Raji (cell line): ENCODE measurements at regions not wholly inside any gene's neighbourhood (a gene's known extent, or its start where the extent isn't known, plus 50 kb on each side); places are given as distances from the start of the nearest gene placed in this dataset.

Experiments
- POLR2A ChIP-seq: IDR thresholded peaks from 2 replicates; pipeline ENCODE4 v1.6.1; 2011; ENCODE audit warnings: low read depth, low read length, control low read depth; ENCODE audit not compliant: insufficient read depth

DNA sequence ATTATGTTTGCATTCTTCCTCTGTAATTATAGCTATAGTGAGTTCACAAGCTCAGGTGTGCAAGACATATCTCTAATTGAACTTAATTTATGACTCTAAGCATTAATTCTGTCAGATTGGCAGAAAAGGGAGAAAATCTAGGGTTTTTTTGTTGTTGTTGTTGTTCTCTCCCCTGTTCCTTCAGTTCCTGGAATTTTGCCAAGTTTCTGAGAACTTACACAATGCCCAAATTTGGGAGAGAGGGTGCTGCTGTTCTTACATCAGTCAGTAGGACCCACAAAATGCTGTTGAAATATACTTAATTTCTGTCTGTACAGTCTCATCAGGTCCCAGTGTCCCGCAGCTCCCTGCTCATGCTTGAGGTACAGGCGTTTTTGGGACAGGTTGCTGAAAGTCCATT lies 221.8 kb upstream of the RBMS1 start:
- TF ChIP-seq POLR2A = no peak

DNA sequence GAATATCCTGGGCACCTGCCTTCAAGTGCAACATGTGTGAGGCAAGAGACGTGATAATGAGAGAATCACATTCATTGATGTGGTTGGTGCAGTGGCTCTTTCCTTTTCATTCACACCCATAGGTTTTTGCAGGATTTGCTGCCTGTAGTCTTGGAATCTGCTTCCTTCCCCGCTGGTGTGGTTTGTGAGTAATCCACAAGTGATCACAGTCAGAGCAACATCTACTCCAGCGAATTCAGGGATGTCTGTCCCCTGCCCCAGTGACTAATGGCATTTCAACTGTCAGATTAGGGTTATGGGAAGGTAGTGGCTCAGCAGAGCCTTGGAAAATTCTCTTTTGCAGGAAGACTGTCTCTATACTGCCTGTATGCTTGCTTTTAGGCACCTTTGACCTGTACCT lies 225.5 kb upstream of the RBMS1 start:
- no peak for TF ChIP-seq POLR2A

- no peak for TF ChIP-seq POLR2A
These were observed 226.5 kb upstream of the RBMS1 start for GRCh38 chr2:160720098-160720497.

- TF ChIP-seq POLR2A = no peak
These were observed 227.8 kb upstream of the RBMS1 start for GRCh38 chr2:160721089-160722040.

DNA sequence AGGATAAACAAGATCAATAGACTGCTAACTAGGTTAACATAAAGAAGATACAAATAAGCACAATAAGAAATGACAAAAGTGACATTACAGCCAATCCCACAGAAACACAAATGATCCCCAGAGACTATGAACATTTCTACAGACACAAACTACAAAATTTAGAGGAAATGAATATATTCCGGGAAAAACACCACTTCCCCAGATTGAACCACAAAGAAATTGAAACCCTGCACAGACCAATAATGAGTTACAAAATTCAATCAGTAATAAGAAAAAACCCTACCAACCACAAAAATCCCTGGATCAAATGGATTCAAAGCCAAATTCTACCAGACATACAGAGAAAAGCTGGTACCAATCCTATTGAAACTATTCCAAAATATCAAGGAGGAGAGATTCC lies 232.4 kb upstream of the RBMS1 start:
- TF ChIP-seq POLR2A = no peak

GRCh38 chr2:160730296-160730995 lies 236.8 kb upstream of the RBMS1 start:
- no peak for TF ChIP-seq POLR2A

- TF ChIP-seq POLR2A = no peak
These were observed 237.8 kb upstream of the RBMS1 start for GRCh38 chr2:160731415-160731814.

DNA sequence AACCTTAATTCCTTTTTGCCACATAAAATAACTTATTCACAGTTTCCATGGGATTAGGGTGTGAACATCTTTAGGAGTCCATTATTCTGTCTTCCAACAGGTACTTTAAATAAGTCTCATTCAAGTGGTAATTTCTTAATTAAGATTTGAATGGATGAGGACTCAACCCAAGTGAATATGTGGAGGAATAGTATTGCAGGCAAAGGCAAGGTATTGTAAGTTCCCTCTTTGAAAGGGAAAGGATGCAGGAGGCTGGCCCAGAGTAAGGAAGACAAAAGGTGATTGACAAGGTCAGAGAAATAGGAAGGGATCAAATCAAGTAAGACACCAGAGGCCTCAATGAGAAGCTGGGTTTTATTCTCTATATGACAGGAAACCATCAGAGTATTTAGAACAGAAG lies 238.2 kb upstream of the RBMS1 start:
- no peak for TF ChIP-seq POLR2A

GRCh38 chr2:160735696-160736095 lies 242.1 kb upstream of the RBMS1 start:
- no peak for TF ChIP-seq POLR2A

DNA sequence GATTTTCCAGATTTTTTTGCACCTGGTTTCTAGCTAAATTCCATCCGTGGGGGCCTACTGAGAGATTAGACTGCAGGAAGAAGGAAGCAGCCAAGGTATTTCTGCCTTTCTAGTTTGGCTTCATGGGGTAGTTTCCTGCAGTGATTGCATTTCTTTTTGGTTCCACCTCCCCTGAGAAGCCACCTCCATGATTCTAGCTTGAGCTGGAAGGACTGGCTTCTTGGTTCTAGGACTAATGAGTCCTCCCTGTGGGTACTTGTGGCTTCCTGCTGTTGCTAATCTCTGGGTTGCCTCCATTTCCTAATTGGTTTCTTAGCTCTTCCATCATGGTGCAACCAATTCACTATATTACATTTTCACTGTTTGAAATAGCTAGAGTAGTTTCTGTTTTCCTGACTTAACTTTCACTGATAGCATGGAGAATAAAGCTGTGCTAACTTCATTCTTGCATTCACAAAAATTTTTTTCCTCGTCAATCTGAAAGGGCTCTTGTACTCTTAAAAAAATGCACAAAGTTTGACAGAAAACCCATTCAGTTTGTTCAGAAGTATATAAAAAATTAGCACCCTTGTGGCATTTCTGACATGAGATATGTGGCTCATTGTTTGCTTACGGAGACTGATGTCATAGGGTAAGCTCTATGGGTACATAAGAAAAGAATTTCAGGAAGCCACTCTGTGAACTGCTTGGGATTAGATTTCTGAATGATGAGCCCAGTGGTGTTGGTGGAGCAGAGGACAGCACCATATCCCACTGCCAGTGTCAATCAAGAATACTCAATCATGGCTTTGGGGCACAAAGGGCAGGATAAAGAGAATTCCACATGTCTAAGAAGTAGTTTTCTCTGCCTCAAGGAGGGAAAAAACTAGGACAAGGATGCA lies 242.8 kb upstream of the RBMS1 start:
- TF ChIP-seq POLR2A = no peak

DNA sequence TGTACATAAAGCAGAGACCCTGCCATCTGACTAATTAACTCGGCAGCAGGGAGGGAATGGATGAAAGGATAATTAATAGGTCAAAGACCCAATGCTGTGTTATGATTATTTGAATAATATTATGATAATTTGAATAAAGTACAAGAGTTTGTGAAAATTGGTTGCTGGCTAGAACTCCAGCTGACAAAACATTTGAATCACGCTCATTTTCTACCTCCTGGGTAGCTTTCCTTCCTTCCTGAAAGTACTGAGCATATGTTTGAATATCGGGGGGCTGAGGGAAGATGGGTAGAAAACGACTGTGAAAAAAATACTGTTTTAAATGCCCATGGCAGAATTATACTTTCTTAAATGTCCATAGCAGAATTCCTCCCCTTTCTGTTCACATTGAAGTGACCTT lies 243.6 kb upstream of the RBMS1 start:
- no peak for TF ChIP-seq POLR2A

GRCh38 chr2:160741271-160741670 lies 247.7 kb upstream of the RBMS1 start:
- no peak for TF ChIP-seq POLR2A

DNA sequence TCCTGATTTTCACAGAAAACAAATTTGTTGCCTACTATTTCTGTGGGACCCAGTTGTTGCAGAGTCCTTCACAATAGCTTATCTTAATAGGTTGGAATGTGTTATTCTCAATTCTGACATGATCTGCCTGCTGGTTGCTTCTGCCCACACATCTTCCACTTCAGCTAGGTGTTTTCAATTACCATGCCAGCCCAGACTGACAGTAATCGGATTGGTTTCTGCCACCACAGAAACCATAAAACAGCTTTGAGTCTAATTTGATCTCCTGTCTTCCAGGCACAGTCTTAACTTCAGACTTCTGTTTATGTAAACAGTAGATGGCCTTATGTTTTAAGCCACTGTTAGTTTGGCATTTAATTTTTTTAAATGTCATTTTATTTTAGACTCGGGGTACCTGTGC lies 248.2 kb upstream of the RBMS1 start:
- TF ChIP-seq POLR2A = no peak

DNA sequence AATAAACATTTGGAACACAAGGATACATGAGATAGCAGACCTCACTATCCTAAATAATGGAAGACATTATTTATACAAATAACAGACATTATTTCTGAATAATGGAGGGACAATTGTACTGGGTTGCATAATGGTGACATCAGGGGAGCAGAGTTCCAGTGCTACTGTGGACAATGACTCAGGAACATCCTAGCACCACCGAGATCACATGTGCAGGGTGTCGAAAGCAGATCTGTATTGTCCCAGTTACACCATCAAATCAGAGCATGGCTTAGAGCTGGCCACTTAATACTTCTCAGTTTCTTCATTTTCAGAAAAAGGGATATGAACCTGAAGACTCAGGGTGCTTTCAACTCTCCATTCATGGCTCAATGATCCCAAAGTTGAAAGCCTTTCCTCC lies 249.1 kb upstream of the RBMS1 start:
- TF ChIP-seq POLR2A = no peak

- no peak for TF ChIP-seq POLR2A
These were observed 254.0 kb upstream of the RBMS1 start for GRCh38 chr2:160747501-160748170.
